Motor neuron (in vitro differentiated cells): ENCODE measurements at regions not wholly inside any gene's neighbourhood (a gene's known extent, or its start where the extent isn't known, plus 50 kb on each side); places are given as distances from the start of the nearest gene placed in this dataset.

Source experiments
- ATAC-seq, 8 experiments: fragments of 200-7000 bp; cut with Tn5 transposase; replicated peaks in 6 of 8; 2 replicates each; pipeline ENCODE4 v1.8.0; 2021; ENCODE audit warnings: mild to moderate bottlenecking in 8 of 8, moderate library complexity in 8 of 8
- H3K27ac ChIP-seq, 2 donors: fragments of 250-450 bp; sonication (Bioruptor Pico); 2 replicates each; pipeline ENCODE4 v1.9.0; 2021; ENCODE audit warnings: antibody characterized with exemption in 2 of 2, mild to moderate bottlenecking in 2 of 2, moderate library complexity in 1 of 2
- H3K4me1 ChIP-seq, 2 donors: fragments of 250-450 bp; sonication (Bioruptor Pico); replicated peaks in 1 of 2; 2 replicates each; pipeline ENCODE4 v1.6.1; 2021; ENCODE audit warnings: antibody characterized with exemption in 2 of 2, mild to moderate bottlenecking in 2 of 2, moderate library complexity in 1 of 2
- H3K4me3 ChIP-seq, 5 donors: fragments of 250-450 bp; sonication (Bioruptor Pico); 2 replicates each; pipeline ENCODE4 v1.9.0; 2021; ENCODE audit warnings: antibody characterized with exemption in 5 of 5, mild to moderate bottlenecking in 5 of 5, moderate library complexity in 4 of 5
- WGBS, 10 experiments: fragments of 450-650 bp; shearing (Covaris generic); methylation state at CpG; one replicate each; pipeline ENCODE4 v1.0.0; 2022; 5-methylcytosine and 5-hydroxymethylcytosine counted together
- in situ Hi-C, 9 experiments: fragments of 400-800 bp; cut with MboI; loops; one replicate each; pipeline ENCODE4 v1.15.0; 2021; ENCODE audit warnings: low sequenced_read_pairs in 9 of 9, low pct_unique_long_range_greater_than_20kb in 2 of 9; ENCODE audit not compliant: unreplicated experiment in 9 of 9

DNA sequence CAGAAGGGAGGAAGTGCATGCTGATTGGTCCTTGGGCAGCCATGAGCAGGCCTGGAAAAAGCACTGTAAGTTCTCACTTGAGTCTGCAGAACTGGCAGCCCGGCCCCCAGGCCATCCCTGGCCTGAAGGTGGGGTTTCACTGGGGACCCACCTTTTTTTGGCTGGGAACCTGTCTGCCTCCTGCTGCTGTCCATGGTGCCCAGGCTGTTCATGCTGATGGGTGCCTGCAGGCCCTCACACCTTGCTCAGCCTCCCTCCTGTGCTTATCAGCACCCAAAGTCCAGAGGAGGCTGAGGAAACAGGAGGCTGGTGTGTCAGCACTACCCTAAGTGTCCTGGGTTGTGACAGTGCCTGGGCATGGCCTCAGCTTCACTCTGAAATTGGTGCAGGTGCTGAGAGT, 134.4 kb upstream of the SPRY4 start:
- 83% methylated on average over 1 of the region's 1 CpG; no CpG with 5 or more reads in 9 of the 10 experiments for WGBS, 10 experiments
- Histone ChIP-seq H3K4me1 (no peaks in the 10 kb centered on the region), H3K27ac (no peak overlapping the region), H3K4me3 (no peak overlapping the region)
- ATAC-seq: no peak
- in situ Hi-C loops: no loop called here

DNA sequence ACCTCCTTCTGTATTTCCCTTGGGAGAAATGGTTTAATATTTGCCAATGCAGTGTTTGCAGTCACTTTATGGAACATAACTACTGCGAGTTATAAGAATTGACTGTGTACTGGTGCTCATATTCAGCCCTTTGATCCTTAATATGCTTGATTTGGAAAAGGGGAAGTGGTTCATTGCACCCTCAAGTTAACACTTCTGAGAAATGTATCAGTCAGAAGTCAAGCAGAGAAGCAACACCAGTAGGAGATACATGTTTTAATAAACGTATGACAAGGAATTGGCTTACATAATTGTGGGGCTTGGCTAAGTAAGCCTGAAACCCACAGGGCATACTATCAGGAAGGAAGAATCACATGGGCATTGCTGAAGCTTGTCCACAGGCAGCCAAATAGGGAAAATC, 131.0 kb upstream of the SPRY4 start:
- 33 to 94% (median 72%) methylated on average over 1 to 2 of the region's 2 CpGs; no CpG with 5 or more reads in 3 of the 10 experiments for WGBS, 10 experiments

DNA sequence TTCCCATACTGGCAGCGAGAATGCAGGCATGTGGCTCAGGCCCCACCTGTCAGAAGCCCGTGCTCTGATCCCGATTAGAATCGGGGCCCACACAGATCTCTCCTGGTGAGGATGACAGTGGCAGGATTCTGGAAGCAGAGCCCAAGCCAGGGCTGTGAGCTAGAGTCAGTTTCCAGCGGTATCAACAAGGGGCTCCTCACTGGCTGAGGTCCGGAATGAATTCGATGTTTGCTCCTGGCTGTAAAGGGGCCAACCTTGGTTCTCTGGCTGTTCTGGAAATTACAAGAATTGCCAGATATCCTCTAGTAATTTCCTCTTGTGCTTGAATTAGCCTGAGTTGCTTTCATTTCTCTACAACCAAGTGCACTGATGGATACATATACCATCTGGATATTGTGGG, 129.1 kb upstream of the SPRY4 start:
- ATAC-seq: no peak
- no peaks in the 10 kb centered on the region for H3K4me1 ChIP-seq
- no peak overlapping the region for H3K4me3 ChIP-seq
- in situ Hi-C loops: no loop called here
- WGBS, 10 experiments: 39 to 100% (median 70%) methylated on average over 2 to 7 of the region's 7 CpGs; no CpG with 5 or more reads in 2 of the 10 experiments
- no peak overlapping the region for H3K27ac ChIP-seq

More for the DNA sequence above, 131.0 kb upstream of the SPRY4 start:
- Histone ChIP-seq H3K4me1 (no peaks in the 10 kb centered on the region), H3K4me3 (no peak overlapping the region), H3K27ac (no peak overlapping the region)
- no peak for ATAC-seq
- in situ Hi-C loops: no loop called here

DNA sequence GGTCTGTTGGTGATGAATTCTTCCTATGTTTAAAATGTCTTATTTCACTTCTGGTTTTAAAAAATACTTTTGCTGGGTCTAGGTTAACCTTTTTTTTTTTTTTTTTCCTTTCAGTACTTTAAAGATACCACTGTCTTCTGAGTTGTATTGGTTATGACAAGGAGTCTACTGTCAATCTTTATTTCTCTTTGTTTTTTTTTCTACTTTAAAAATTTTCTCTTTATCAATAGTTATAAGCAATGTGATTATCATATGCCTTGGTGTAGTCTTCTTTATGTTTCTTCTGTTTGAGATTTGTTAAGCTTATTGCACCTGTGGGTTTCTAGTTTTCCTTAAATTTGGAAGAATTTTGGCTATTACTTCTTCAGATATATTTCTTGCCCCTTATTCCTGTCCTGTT, 125.6 kb upstream of the SPRY4 start:
- in situ Hi-C loops: no loop called here
- no peak for ATAC-seq
- no peak overlapping the region for H3K27ac ChIP-seq

GRCh38 chr5:142447887-142448286, 123.1 kb upstream of the SPRY4 start:
- in situ Hi-C loops: no loop called here
- 80 to 100% (median 100%) methylated on average over 1 of the region's 1 CpG for WGBS, 10 experiments
- H3K4me3 ChIP-seq: no peak overlapping the region

More for the DNA sequence above, 125.6 kb upstream of the SPRY4 start:
- Histone ChIP-seq H3K4me1 (peaks cover 0 to 5% of the 10 kb centered on the region in 2 donors), H3K4me3 (no peak overlapping the region)

GRCh38 chr5:142446960-142447279, 122.1 kb upstream of the SPRY4 start:
- H3K27ac ChIP-seq: no peak overlapping the region
- peak in 7 of 8 experiments; percentile 14 to 86 (median 47) for ATAC-seq
- no peak overlapping the region for H3K4me3 ChIP-seq
- in situ Hi-C loops: no loop called here
- H3K4me1 ChIP-seq: peaks cover 0 to 7% of the 10 kb centered on the region in 2 donors
- WGBS, 10 experiments: 0 to 50% (median 22%) methylated on average over 1 to 3 of the region's 3 CpGs; no CpG with 5 or more reads in 4 of the 10 experiments

More at GRCh38 chr5:142447887-142448286, 123.1 kb upstream of the SPRY4 start:
- Histone ChIP-seq H3K27ac (no peak overlapping the region), H3K4me1 (peaks cover 0 to 5% of the 10 kb centered on the region in 2 donors)
- no peak for ATAC-seq

GRCh38 chr5:142446131-142446959, 121.5 kb upstream of the SPRY4 start:
- H3K4me1 ChIP-seq: peaks cover 3 to 11% of the 10 kb centered on the region in 2 donors
- peak overlapping the region in 1 of 2 donors; percentile 59 for H3K27ac ChIP-seq
- 17 to 100% (median 83%) methylated on average over 1 to 5 of the region's 5 CpGs for WGBS, 10 experiments
- peak in 6 of 8 experiments; percentile 6 to 74 (median 44) for ATAC-seq
- H3K4me3 ChIP-seq: no peak overlapping the region
- in situ Hi-C loops: no loop called here

DNA sequence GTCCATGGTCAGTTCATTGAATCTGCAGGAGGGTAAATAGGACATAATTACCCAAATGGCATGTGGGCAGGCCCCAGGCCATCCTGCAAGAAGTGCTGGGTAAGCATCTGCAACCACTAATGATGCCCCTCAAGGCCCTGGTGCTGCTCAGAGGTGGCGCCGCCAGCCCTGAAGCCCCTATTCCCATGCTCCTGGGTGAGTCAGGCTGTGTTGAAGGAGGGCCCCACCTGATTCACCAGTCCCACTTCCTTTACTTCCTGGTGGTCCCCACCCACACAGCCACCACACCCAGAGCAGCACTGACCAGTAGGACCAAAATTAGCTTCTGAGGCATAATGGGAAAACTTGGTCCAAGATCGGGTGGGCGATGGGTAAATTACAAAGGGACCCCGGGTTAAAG, 120.4 kb upstream of the SPRY4 start:
- Histone ChIP-seq H3K4me1 (peaks cover 3 to 11% of the 10 kb centered on the region in 2 donors), H3K4me3 (no peak overlapping the region), H3K27ac (no peak overlapping the region)
- WGBS, 10 experiments: 0 to 100% (median 80%) methylated on average over 2 to 3 of the region's 5 CpGs; no CpG with 5 or more reads in 5 of the 10 experiments
- in situ Hi-C loops: no loop called here
- ATAC-seq: peak in 3 of 8 experiments; percentile 21 to 45 (median 31)

DNA sequence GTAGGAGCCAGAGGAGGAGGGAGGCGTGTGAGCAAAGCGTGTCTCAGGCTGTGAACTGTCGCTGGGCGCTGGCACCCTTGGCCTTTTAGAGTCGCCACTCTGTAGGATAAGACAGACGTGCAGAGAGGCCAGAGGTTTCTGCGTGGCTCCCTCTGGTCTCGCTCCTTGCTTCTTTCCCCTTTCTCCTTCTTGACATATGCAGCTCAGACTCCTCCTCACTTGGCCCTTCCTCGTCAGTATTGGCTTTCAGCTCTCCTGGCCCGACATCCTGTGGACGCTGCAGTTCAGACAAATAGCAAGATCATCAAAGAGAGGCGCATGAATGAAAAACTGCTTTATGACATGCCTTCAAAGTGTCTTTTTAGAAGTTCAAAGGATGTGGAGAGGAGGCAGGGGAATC, 116.8 kb upstream of the SPRY4 start:
- no peak overlapping the region for H3K4me3 ChIP-seq
- peaks cover 3 to 7% of the 10 kb centered on the region in 2 donors for H3K4me1 ChIP-seq
- peak in 5 of 8 experiments; percentile 30 to 67 (median 50) for ATAC-seq
- 20 to 67% (median 33%) methylated on average over 1 to 10 of the region's 12 CpGs; no CpG with 5 or more reads in 3 of the 10 experiments for WGBS, 10 experiments
- no peak overlapping the region for H3K27ac ChIP-seq
- in situ Hi-C loops: no loop called here

GRCh38 chr5:142439207-142439860, 114.5 kb upstream of the SPRY4 start:
- ATAC-seq: peak in 4 of 8 experiments; percentile 30 to 82 (median 72)
- Histone ChIP-seq H3K4me1 (peaks cover 3 to 6% of the 10 kb centered on the region in 2 donors), H3K4me3 (no peak overlapping the region), H3K27ac (no peak overlapping the region)
- WGBS, 10 experiments: 0 to 87% (median 40%) methylated on average over 1 to 5 of the region's 7 CpGs; no CpG with 5 or more reads in 2 of the 10 experiments
- in situ Hi-C loops: no loop called here

DNA sequence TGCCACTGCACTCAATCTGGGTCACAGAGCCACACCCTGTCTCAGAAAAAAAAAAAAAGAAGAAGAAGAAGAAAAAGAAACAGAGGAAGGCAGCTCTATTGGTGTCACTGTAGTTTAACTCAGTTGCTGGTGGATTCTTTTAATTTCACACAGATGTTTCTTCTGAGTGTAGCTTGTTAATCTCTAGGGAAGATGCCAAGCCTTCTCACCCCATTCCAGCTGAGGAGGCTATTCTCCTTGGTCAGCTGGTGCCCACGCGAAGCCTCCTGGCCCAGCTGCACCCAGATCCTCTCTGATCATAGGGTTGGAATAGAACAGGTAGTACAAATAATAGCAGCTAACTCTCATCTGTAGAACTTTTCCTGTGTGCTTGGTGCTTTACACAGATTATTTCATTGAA, 113.8 kb upstream of the SPRY4 start:
- in situ Hi-C loops: no loop called here
- WGBS, 10 experiments: 0 to 100% (median 80%) methylated on average over 2 of the region's 2 CpGs; no CpG with 5 or more reads in 5 of the 10 experiments
- Histone ChIP-seq H3K4me3 (no peak overlapping the region), H3K27ac (no peak overlapping the region), H3K4me1 (peaks cover 3 to 6% of the 10 kb centered on the region in 2 donors)
- no peak for ATAC-seq

DNA sequence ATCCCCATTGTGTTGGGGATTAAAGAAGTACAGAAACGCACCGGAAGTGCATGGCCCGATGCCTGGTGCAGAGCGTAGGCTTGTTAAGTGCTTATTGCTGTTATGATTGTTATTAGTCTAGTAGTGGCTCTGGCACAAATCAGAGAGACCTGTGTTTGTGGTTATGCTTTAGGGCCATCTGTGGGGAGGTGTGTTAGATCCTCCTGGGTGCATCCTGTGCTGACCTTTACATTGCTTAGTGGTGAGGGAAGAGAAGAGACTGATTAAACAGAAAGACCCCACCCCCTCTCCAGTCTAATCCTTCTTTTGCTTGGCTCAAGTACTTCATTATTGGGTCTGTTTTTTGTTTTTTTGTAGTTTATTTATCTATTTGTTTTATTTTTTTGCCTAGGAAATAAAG, 112.7 kb upstream of the SPRY4 start:
- Histone ChIP-seq H3K27ac (no peak overlapping the region), H3K4me1 (peaks cover 3 to 6% of the 10 kb centered on the region in 2 donors), H3K4me3 (no peak overlapping the region)
- WGBS, 10 experiments: 53 to 100% (median 91%) methylated on average over 4 of the region's 4 CpGs; no CpG with 5 or more reads in 7 of the 10 experiments
- in situ Hi-C loops: no loop called here
- ATAC-seq: no peak

- H3K4me1 ChIP-seq: no peaks in the 10 kb centered on the region
- no peak overlapping the region for H3K4me3 ChIP-seq
- WGBS, 10 experiments: 52 to 96% (median 75%) methylated on average over 2 to 7 of the region's 9 CpGs; no CpG with 5 or more reads in 2 of the 10 experiments
- in situ Hi-C loops: no loop called here
- H3K27ac ChIP-seq: no peak overlapping the region
- peak in 1 of 8 experiments; percentile 17 for ATAC-seq
These were observed 110.7 kb upstream of the SPRY4 start for GRCh38 chr5:142435410-142436115.
